Muscle of leg (tissue), 3 donors: ENCODE measurements at regions not wholly inside any gene's neighbourhood (a gene's known extent, or its start where the extent isn't known, plus 50 kb on each side); places are given as distances from the start of the nearest gene placed in this dataset.

Source experiments
- DNase-seq: peaks from one replicate; pipeline ENCODE4 v3.0.0; 2013
- H3K27ac ChIP-seq: one replicate; pipeline ENCODE4 v1.5.1; 2013; ENCODE audit warnings: mild to moderate bottlenecking, low read length, control low read depth
- H3K27me3 ChIP-seq: one replicate; pipeline ENCODE4 v1.6.1; 2013; ENCODE audit warnings: low read length; ENCODE audit not compliant: control insufficient read depth, insufficient read depth
- H3K36me3 ChIP-seq: one replicate; pipeline ENCODE4 v1.6.1; 2013; ENCODE audit warnings: low read length; ENCODE audit not compliant: control insufficient read depth, insufficient read depth
- H3K4me1 ChIP-seq: one replicate; pipeline ENCODE4 v1.6.1; 2013; ENCODE audit warnings: low read length; ENCODE audit not compliant: control insufficient read depth, insufficient read depth
- H3K4me3 ChIP-seq: one replicate; pipeline ENCODE4 v1.5.1; 2013; ENCODE audit warnings: low read length, control low read depth
- H3K9me3 ChIP-seq: replicated peaks from 2 replicates; pipeline ENCODE4 v1.6.1; 2013; ENCODE audit warnings: low read depth, low read length; ENCODE audit not compliant: control insufficient read depth
- WGBS: methylation state at CpG from one replicate; pipeline ENCODE4 v1.1.5; 2013; ENCODE audit warnings: missing lambda C conversion rate; ENCODE audit not compliant: insufficient coverage; 5-methylcytosine and 5-hydroxymethylcytosine counted together

DNA sequence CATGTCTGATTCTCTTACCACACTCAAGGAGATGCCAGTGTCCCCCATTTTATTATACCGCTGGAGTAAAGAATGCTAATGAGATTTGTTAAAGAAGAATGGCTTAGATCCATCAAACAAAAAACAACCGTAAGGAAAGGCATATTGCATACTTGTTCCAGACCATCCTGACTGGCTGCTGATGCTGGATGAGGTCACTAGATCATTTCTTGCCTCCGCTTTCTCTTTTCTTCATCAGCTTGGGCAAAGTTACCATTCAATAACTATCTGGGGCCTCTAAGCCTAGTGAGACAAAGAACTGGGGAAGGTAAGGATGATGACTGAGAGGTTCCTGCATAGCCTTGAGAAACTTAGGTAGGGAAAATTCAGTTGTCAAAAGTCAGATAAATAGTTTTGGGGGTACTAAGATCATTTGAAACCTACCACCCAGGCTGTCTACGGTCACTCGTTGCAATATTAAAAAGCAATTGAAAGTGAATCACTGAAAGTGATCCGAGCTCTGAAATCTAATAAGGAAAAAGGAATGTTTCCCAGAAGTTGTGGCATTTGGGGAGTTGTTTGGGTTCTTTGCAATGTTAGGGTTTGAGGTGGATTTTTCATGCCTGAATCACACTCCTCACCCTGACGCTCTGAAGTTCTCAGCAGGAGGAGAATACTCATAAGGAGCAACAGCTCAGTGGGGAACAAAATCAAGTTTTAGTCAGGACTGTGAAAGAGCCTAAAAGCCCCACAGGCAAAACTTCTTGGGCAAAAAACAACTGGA, 176.8 kb downstream of the HHIPL2 start:
- H3K27ac ChIP-seq: no peak overlapping the region
- DNase-seq: no peak
- WGBS: 100% methylated on average over 2 of the region's 7 CpGs

GRCh38 chr1:222370081-222370912, 177.6 kb downstream of the HHIPL2 start:
- Histone ChIP-seq H3K4me1 (no peaks in the 10 kb centered on the region), H3K4me3 (no peak overlapping the region), H3K9me3 (no peaks in the 10 kb centered on the region), H3K27ac (no peak overlapping the region), H3K36me3 (no peaks in the 10 kb centered on the region), H3K27me3 (no peaks in the 10 kb centered on the region)
- DNase-seq: no peak
- WGBS: 74% methylated on average over 7 of the region's 10 CpGs

More for the DNA sequence above, 176.8 kb downstream of the HHIPL2 start:
- Histone ChIP-seq H3K36me3 (no peaks in the 10 kb centered on the region), H3K4me3 (no peak overlapping the region), H3K27me3 (no peaks in the 10 kb centered on the region), H3K9me3 (no peaks in the 10 kb centered on the region), H3K4me1 (no peaks in the 10 kb centered on the region)

GRCh38 chr1:222369148-222369547, 178.8 kb downstream of the HHIPL2 start:
- no peak overlapping the region for H3K4me3 ChIP-seq
- H3K9me3 ChIP-seq: no peaks in the 10 kb centered on the region
- no peak for DNase-seq
- H3K27me3 ChIP-seq: no peaks in the 10 kb centered on the region
- H3K27ac ChIP-seq: no peak overlapping the region
- H3K36me3 ChIP-seq: no peaks in the 10 kb centered on the region
- no peaks in the 10 kb centered on the region for H3K4me1 ChIP-seq
- WGBS: 67% methylated on average over 9 of the region's 12 CpGs

DNA sequence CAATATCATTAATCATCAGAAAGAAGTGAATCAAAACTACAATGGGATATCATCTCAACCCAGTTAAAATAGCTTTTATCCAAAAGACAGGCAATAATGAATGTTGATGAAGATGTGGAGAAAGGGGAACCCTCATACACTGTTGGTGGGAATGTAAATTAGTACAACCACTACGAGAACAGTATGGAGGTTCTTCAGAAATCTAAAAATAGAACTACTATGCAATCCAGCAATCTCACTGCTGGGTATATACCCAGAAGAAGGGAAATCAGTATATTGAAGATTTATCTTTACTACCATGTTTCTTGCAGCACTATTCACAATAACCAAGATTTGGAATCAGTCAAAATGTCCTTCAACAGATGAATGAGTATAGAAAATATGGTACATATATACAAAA, 189.8 kb downstream of the HHIPL2 start:
- H3K9me3 ChIP-seq: peaks cover 2% of the 10 kb centered on the region
- no peak overlapping the region for H3K4me3 ChIP-seq
- no peaks in the 10 kb centered on the region for H3K4me1 ChIP-seq
- no peaks in the 10 kb centered on the region for H3K36me3 ChIP-seq
- H3K27ac ChIP-seq: no peak overlapping the region
- DNase-seq: no peak
- H3K27me3 ChIP-seq: no peaks in the 10 kb centered on the region
- no CpG with 5 or more reads among the region's 1 CpG for WGBS

DNA sequence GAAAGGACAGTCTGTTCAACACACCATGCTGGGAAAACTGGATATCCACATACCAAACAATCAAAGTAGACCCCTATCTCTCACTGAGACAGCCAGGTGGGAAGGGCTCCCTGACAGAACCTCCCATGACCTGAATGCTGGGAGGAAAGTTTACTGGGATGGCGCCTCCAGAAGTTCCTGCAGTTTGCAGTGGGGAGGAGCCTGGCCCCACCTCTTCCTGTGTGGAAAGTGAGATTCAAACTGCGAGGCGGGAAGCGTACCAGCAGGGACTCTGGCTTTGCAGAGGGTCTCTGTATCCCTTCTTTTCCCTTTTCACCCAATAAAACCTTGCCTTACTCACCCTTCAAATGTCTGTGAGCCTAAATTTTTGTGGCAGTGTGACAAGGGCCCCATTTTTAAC, 190.7 kb downstream of the HHIPL2 start:
- no CpG with 5 or more reads among the region's 4 CpGs for whole genome bisulfite sequencing
- peaks cover 2% of the 10 kb centered on the region for H3K9me3 ChIP-seq
- H3K27me3 ChIP-seq: no peaks in the 10 kb centered on the region
- no peak overlapping the region for H3K4me3 ChIP-seq
- no peaks in the 10 kb centered on the region for H3K36me3 ChIP-seq
- no peak for DNase-seq
- H3K4me1 ChIP-seq: no peaks in the 10 kb centered on the region
- H3K27ac ChIP-seq: no peak overlapping the region

DNA sequence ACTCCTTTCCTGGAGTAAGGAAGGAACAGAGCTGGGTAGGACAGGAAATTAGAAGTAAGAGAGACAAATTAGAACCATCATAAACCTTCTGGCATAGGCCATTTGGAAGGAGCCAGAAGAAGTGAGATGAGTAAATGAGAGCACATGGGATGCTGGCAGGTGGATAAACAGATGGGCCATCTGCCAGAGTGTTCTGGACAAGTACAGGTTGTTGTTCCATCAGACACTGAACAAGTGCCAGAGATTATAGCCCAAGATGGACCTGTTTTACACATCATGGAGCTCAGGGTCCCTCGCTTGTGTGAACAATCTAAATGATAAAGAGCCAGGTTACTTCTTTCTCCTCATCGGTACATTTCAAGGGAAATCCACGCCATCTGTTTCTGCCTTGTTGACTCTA, 200.3 kb downstream of the HHIPL2 start:
- no peaks in the 10 kb centered on the region for H3K4me1 ChIP-seq
- H3K27me3 ChIP-seq: no peaks in the 10 kb centered on the region
- no peaks in the 10 kb centered on the region for H3K36me3 ChIP-seq
- 29% methylated on average over 1 of the region's 3 CpGs for WGBS
- no peak overlapping the region for H3K27ac ChIP-seq
- no peak for DNase-seq
- no peak overlapping the region for H3K4me3 ChIP-seq
- no peaks in the 10 kb centered on the region for H3K9me3 ChIP-seq

DNA sequence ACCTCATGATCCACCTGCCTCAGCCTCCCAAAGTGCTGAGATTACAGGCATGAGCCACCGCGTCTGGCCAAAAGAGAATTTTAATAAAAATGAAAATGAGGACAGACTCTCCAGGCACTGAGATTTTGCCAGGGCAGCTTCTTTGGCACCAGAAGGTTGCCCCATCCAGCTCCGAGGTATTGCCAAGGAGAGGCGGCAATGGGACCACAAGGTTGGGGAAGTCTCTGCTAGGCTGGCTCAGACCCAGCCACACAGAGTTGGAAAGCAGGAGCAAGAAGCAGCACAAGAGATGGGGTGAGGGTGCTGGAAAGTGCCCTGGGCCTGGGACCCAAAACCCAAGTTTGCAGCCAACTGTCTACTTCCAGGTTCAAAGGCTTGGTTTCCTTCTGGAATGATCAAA, 200.9 kb downstream of the HHIPL2 start:
- no peaks in the 10 kb centered on the region for H3K9me3 ChIP-seq
- 91% methylated on average over 4 of the region's 4 CpGs for WGBS
- no peaks in the 10 kb centered on the region for H3K27me3 ChIP-seq
- H3K4me1 ChIP-seq: no peaks in the 10 kb centered on the region
- no peak overlapping the region for H3K27ac ChIP-seq
- H3K36me3 ChIP-seq: no peaks in the 10 kb centered on the region
- no peak for DNase-seq
- no peak overlapping the region for H3K4me3 ChIP-seq

GRCh38 chr1:222339376-222339947, 208.4 kb downstream of the HHIPL2 start:
- Histone ChIP-seq H3K9me3 (no peaks in the 10 kb centered on the region), H3K36me3 (no peaks in the 10 kb centered on the region), H3K27me3 (no peaks in the 10 kb centered on the region), H3K4me1 (no peaks in the 10 kb centered on the region), H3K27ac (no peak overlapping the region), H3K4me3 (no peak overlapping the region)
- no peak for DNase-seq
- 94% methylated on average over 4 of the region's 7 CpGs for WGBS

GRCh38 chr1:222335586-222335985, 212.3 kb downstream of the HHIPL2 start:
- H3K4me3 ChIP-seq: no peak overlapping the region
- H3K27me3 ChIP-seq: no peaks in the 10 kb centered on the region
- H3K36me3 ChIP-seq: no peaks in the 10 kb centered on the region
- H3K4me1 ChIP-seq: no peaks in the 10 kb centered on the region
- H3K27ac ChIP-seq: no peak overlapping the region
- DNase-seq: no peak
- H3K9me3 ChIP-seq: no peaks in the 10 kb centered on the region
- WGBS: 50% methylated on average over 1 of the region's 1 CpG

DNA sequence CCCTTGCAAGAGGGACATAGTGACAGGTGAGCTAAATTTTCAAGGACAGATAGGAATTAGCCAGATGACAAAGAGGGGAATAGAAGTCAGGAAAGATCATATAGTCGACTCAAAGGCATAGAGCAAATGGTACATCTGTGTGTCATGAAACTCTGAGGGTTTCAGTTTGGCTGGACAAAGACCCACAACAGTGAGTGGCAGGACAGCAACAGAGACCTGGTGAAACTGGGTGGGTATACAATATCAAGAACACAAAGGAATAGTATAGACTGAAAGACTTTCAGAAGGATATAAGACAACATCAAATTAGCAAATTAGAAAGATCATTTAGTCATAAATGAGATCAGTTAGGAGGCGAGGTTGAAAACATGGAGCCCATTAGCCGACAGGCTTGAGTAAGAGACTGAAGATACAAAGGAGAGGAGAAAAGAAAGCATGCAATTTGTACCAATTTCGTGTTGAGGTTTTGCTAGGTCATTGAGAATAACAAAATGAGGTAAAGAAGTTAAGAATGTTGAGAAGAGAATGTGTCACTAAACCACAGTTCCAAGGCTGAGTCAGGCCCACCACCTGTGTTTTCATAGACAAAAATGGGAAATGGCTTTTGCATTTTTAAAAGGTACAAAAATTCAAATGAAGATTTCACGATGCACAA, 213.8 kb downstream of the HHIPL2 start:
- Histone ChIP-seq H3K4me3 (no peak overlapping the region), H3K4me1 (no peaks in the 10 kb centered on the region), H3K9me3 (no peaks in the 10 kb centered on the region), H3K36me3 (no peaks in the 10 kb centered on the region), H3K27ac (no peak overlapping the region), H3K27me3 (no peaks in the 10 kb centered on the region)
- 90% methylated on average over 4 of the region's 5 CpGs for WGBS
- no peak for DNase-seq
